NCI-H2196 treated with DMSO at 0.1 percent for 48 hours (cell line): ENCODE measurements at regions not wholly inside any gene's neighbourhood (a gene's known extent, or its start where the extent isn't known, plus 50 kb on each side); places are given as distances from the start of the nearest gene placed in this dataset.
"Not testable (repeated sequence)": the region's sequence is repeated elsewhere in the genome, so short reads cannot be mapped to it uniquely, and the experiment has no call there.

Experiments used
- DNase-seq: peaks from one replicate; lab custom pipeline; 2025; ENCODE audit not compliant: unreplicated experiment; lab: John Stamatoyannopoulos, UW

GRCh38 chr4:127400276-127400675 is 232.5 kb upstream of the INTU start:
- no peak for DNase-seq

GRCh38 chr4:127400731-127401346 is 231.9 kb upstream of the INTU start:
- no peak for DNase-seq

- no peak for DNase-seq
These were observed 229.2 kb upstream of the INTU start for GRCh38 chr4:127403471-127404084.

- DNase-seq = no peak
These were observed 226.6 kb upstream of the INTU start for GRCh38 chr4:127406187-127406586.

GRCh38 chr4:127407572-127407971 is 225.2 kb upstream of the INTU start:
- not testable (repeated sequence) for DNase-seq

GRCh38 chr4:127410201-127410600 is 222.6 kb upstream of the INTU start:
- no peak for DNase-seq

- no peak for DNase-seq
These were observed 222.1 kb upstream of the INTU start for GRCh38 chr4:127410644-127411043.

- no peak for DNase-seq
These were observed 217.7 kb upstream of the INTU start for GRCh38 chr4:127414951-127415606.

GRCh38 chr4:127416115-127416514 is 216.6 kb upstream of the INTU start:
- no peak for DNase-seq

- DNase-seq = no peak
These were observed 214.7 kb upstream of the INTU start for GRCh38 chr4:127417885-127418535.

- DNase-seq = no peak
These were observed 213.3 kb upstream of the INTU start for GRCh38 chr4:127419431-127419830.

GRCh38 chr4:127421437-127421836 is 211.3 kb upstream of the INTU start:
- no peak for DNase-seq

- DNase-seq = no peak
These were observed 207.4 kb upstream of the INTU start for GRCh38 chr4:127425202-127425845.

GRCh38 chr4:127425851-127426250 is 206.9 kb upstream of the INTU start:
- no peak for DNase-seq

GRCh38 chr4:127441571-127441970 is 191.2 kb upstream of the INTU start:
- no peak for DNase-seq

GRCh38 chr4:127445471-127445870 is 187.3 kb upstream of the INTU start:
- no peak for DNase-seq

GRCh38 chr4:127446427-127446885 is 186.3 kb upstream of the INTU start:
- no peak for DNase-seq

- DNase-seq = no peak
These were observed 183.8 kb upstream of the INTU start for GRCh38 chr4:127448986-127449385.

- no peak for DNase-seq
These were observed 183.3 kb upstream of the INTU start for GRCh38 chr4:127449449-127449848.

- no peak for DNase-seq
These were observed 182.5 kb upstream of the INTU start for GRCh38 chr4:127450276-127450675.

GRCh38 chr4:127463883-127464282 is 168.9 kb upstream of the INTU start:
- no peak for DNase-seq
